Testis (tissue), 2 donors: ENCODE measurements at regions not wholly inside any gene's neighbourhood (a gene's known extent, or its start where the extent isn't known, plus 50 kb on each side); places are given as distances from the start of the nearest gene placed in this dataset.

Experiments
- DNase-seq: peaks from one replicate; pipeline ENCODE4 v3.0.0-alpha.2; 2019
- H3K27ac ChIP-seq, 2 donors: fragments of 200-600 bp; sonication (generic); one replicate each; pipeline ENCODE4 v1.5.1; 2019
- H3K27me3 ChIP-seq: fragments of 200-600 bp; sonication (generic); one replicate; pipeline ENCODE4 v1.5.1; 2019
- H3K36me3 ChIP-seq: fragments of 200-600 bp; sonication (generic); one replicate; pipeline ENCODE4 v1.5.1; 2017; ENCODE audit warnings: low read depth; ENCODE audit errors: missing control alignments
- H3K4me1 ChIP-seq: fragments of 200-600 bp; sonication (generic); one replicate; pipeline ENCODE4 v1.5.1; 2019
- H3K4me3 ChIP-seq, 2 donors: fragments of 200-600 bp; sonication (generic); one replicate each; pipeline ENCODE4 v1.5.1; 2017 to 2019
- H3K9me3 ChIP-seq: fragments of 200-600 bp; sonication (generic); one replicate; pipeline ENCODE4 v1.5.1; 2017
- CTCF ChIP-seq, 3 experiments: fragments of 450-650 bp in 2 of 3; fragments of 200-600 bp in 1 of 3; sonication (generic) in 1 of 3; IDR thresholded peaks; one replicate each; pipeline ENCODE4 v1.5.1; 2016 to 2019; ENCODE audit warnings: antibody characterized with exemption in 3 of 3, mild to moderate bottlenecking in 2 of 3, moderate library complexity in 1 of 3
- POLR2A ChIP-seq: fragments of 450-650 bp; IDR thresholded peaks from one replicate; pipeline ENCODE4 v1.6.1; 2017; ENCODE audit warnings: antibody characterized with exemption, mild to moderate bottlenecking, moderate library complexity
- WGBS, 2 donors: methylation state at CpG; one replicate each; pipeline ENCODE4 v1.1.5; 2018; 5-methylcytosine and 5-hydroxymethylcytosine counted together
- intact Hi-C: fragments of 100-400 bp; cut with DNase I; formaldehyde crosslinking; loops from one replicate; pipeline ENCODE4 v1.15.1; 2023; ENCODE audit warnings: low total_unique reads

DNA sequence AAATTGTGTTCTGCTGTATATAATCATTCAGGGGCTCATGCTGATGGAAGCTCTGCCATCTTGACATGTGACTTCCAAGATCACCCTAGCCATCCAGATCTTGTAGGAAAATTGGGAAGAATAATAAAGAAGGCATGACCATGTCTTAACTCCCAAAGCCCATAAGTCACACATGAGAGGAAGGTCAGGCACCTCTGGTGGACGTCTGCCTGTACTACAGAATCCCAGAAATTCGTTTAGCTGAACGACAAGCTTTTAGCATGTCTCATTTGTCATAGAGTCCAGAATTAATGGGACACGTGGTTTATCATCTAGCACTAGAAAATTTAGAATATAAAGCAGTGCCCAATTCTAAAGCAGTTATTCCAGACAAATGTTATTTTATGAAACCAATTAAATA, 212.7 kb downstream of the CENPC start:
- Histone ChIP-seq H3K27me3 (no peaks in the 10 kb centered on the region), H3K27ac (no peak overlapping the region), H3K4me3 (no peak overlapping the region), H3K4me1 (peaks cover 4% of the 10 kb centered on the region), H3K9me3 (no peaks in the 10 kb centered on the region), H3K36me3 (no peaks in the 10 kb centered on the region)
- no peak for DNase-seq
- 31 to 50% methylated on average over 4 of the region's 4 CpGs for WGBS, 2 donors
- intact Hi-C loops = no loop called here
- TF ChIP-seq CTCF (IDR thresholded peaks at IDR 0.05) (peak in 2 of 3 experiments; percentile 23 to 32), POLR2A (no peak)

- H3K4me1 ChIP-seq = peaks cover under 1% of the 10 kb centered on the region
- no peak overlapping the region for H3K4me3 ChIP-seq
- intact Hi-C loops = no loop called here
- H3K27ac ChIP-seq = no peak overlapping the region
- TF ChIP-seq POLR2A = no peak
- no peak for TF ChIP-seq CTCF (IDR thresholded peaks at IDR 0.05)
- no peak for DNase-seq
- WGBS, 2 donors = 80 to 94% methylated on average over 1 of the region's 1 CpG
- no peaks in the 10 kb centered on the region for H3K27me3 ChIP-seq
- no peaks in the 10 kb centered on the region for H3K36me3 ChIP-seq
- H3K9me3 ChIP-seq = no peaks in the 10 kb centered on the region
Measured at GRCh38 chr4:67328393-67328792, 216.9 kb downstream of the CENPC start.

- Histone ChIP-seq H3K27ac (no peak overlapping the region), H3K9me3 (no peaks in the 10 kb centered on the region), H3K4me3 (no peak overlapping the region), H3K36me3 (no peaks in the 10 kb centered on the region), H3K4me1 (no peaks in the 10 kb centered on the region), H3K27me3 (no peaks in the 10 kb centered on the region)
- TF ChIP-seq CTCF (IDR thresholded peaks at IDR 0.05) (no peak), POLR2A (no peak)
- WGBS, 2 donors = 44 to 73% methylated on average over 2 of the region's 2 CpGs
- DNase-seq = no peak
- intact Hi-C loops = no loop called here
Measured at GRCh38 chr4:67328018-67328278, 217.4 kb downstream of the CENPC start.

GRCh38 chr4:67327245-67328017, 217.9 kb downstream of the CENPC start:
- DNase-seq = peak; percentile 75
- H3K4me1 ChIP-seq = no peaks in the 10 kb centered on the region
- H3K4me3 ChIP-seq = no peak overlapping the region
- no peaks in the 10 kb centered on the region for H3K27me3 ChIP-seq
- H3K9me3 ChIP-seq = no peaks in the 10 kb centered on the region
- H3K36me3 ChIP-seq = no peaks in the 10 kb centered on the region
- intact Hi-C loops = no loop called here
- WGBS, 2 donors = 2 to 5% methylated on average over 6 of the region's 6 CpGs
- no peak overlapping the region for H3K27ac ChIP-seq
- TF ChIP-seq POLR2A (no peak), CTCF (IDR thresholded peaks at IDR 0.05) (peak; percentile 63 to 85 (median 69))

- TF ChIP-seq POLR2A (no peak), CTCF (IDR thresholded peaks at IDR 0.05) (no peak)
- Histone ChIP-seq H3K27me3 (no peaks in the 10 kb centered on the region), H3K4me3 (no peak overlapping the region), H3K36me3 (no peaks in the 10 kb centered on the region), H3K27ac (no peak overlapping the region), H3K4me1 (no peaks in the 10 kb centered on the region), H3K9me3 (no peaks in the 10 kb centered on the region)
- no peak for DNase-seq
- 21 to 26% methylated on average over 2 of the region's 2 CpGs for WGBS, 2 donors
- intact Hi-C loops = no loop called here
Measured at GRCh38 chr4:67325791-67326190, 219.5 kb downstream of the CENPC start.
